ENCODE measurements at regions not wholly inside any gene's neighbourhood (a gene's known extent, or its start where the extent isn't known, plus 50 kb on each side); places are given as distances from the start of the nearest gene placed in this dataset.

DNA sequence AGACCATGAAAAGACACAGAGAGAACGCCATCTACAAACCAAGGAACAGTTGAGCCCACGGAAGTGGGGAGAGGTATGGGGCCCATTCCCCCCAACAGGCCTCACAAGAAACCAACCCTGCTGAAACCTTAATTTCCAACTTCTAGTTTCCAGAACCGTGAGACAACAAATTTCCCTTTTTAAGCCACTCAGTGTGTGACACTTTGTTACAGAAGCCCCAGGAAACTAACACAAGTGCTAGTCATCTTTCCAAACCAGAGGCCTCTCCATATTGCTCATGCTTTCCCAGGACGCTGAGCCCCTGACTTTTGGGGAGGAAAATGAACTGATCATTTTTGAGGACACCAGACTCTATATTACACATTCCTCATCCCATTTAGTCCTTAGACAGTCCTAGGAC, 186.8 kb downstream of the NUFIP1 start (continued):
- TF ChIP-seq, protein P1, sequence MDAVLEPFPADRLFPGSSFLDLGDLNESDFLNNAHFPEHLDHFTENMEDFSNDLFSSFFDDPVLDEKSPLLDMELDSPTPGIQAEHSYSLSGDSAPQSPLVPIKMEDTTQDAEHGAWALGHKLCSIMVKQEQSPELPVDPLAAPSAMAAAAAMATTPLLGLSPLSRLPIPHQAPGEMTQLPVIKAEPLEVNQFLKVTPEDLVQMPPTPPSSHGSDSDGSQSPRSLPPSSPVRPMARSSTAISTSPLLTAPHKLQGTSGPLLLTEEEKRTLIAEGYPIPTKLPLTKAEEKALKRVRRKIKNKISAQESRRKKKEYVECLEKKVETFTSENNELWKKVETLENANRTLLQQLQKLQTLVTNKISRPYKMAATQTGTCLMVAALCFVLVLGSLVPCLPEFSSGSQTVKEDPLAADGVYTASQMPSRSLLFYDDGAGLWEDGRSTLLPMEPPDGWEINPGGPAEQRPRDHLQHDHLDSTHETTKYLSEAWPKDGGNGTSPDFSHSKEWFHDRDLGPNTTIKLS (IDR thresholded peaks at IDR 0.05; ENCODE audit: borderline replicate concordance, low read depth), result no peak
- TF ChIP-seq FOXP1 (CRISPR knock-in tag; IDR thresholded peaks at IDR 0.05), result no peak
- TF ChIP-seq, protein P2, sequence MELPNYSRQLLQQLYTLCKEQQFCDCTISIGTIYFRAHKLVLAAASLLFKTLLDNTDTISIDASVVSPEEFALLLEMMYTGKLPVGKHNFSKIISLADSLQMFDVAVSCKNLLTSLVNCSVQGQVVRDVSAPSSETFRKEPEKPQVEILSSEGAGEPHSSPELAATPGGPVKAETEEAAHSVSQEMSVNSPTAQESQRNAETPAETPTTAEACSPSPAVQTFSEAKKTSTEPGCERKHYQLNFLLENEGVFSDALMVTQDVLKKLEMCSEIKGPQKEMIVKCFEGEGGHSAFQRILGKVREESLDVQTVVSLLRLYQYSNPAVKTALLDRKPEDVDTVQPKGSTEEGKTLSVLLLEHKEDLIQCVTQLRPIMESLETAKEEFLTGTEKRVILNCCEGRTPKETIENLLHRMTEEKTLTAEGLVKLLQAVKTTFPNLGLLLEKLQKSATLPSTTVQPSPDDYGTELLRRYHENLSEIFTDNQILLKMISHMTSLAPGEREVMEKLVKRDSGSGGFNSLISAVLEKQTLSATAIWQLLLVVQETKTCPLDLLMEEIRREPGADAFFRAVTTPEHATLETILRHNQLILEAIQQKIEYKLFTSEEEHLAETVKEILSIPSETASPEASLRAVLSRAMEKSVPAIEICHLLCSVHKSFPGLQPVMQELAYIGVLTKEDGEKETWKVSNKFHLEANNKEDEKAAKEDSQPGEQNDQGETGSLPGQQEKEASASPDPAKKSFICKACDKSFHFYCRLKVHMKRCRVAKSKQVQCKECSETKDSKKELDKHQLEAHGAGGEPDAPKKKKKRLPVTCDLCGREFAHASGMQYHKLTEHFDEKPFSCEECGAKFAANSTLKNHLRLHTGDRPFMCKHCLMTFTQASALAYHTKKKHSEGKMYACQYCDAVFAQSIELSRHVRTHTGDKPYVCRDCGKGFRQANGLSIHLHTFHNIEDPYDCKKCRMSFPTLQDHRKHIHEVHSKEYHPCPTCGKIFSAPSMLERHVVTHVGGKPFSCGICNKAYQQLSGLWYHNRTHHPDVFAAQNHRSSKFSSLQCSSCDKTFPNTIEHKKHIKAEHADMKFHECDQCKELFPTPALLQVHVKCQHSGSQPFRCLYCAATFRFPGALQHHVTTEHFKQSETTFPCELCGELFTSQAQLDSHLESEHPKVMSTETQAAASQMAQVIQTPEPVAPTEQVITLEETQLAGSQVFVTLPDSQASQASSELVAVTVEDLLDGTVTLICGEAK (IDR thresholded peaks at IDR 0.05), result no peak
- TF ChIP-seq, protein P2 (CRISPR knock-in tag; IDR thresholded peaks at IDR 0.05), result no peak
- TF ChIP-seq MTA2 (IDR thresholded peaks at IDR 0.05; ENCODE audit: low read depth), result no peak
- TF ChIP-seq SRF (CRISPR knock-in tag; IDR thresholded peaks at IDR 0.05), result no peak
- TF ChIP-seq RBFOX2 (IDR thresholded peaks at IDR 0.05; ENCODE audit: low read depth, low read length), result no peak
- TF ChIP-seq, protein P3, sequence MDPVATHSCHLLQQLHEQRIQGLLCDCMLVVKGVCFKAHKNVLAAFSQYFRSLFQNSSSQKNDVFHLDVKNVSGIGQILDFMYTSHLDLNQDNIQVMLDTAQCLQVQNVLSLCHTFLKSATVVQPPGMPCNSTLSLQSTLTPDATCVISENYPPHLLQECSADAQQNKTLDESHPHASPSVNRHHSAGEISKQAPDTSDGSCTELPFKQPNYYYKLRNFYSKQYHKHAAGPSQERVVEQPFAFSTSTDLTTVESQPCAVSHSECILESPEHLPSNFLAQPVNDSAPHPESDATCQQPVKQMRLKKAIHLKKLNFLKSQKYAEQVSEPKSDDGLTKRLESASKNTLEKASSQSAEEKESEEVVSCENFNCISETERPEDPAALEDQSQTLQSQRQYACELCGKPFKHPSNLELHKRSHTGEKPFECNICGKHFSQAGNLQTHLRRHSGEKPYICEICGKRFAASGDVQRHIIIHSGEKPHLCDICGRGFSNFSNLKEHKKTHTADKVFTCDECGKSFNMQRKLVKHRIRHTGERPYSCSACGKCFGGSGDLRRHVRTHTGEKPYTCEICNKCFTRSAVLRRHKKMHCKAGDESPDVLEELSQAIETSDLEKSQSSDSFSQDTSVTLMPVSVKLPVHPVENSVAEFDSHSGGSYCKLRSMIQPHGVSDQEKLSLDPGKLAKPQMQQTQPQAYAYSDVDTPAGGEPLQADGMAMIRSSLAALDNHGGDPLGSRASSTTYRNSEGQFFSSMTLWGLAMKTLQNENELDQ (CRISPR knock-in tag; IDR thresholded peaks at IDR 0.05; ENCODE audit: borderline replicate concordance), result no peak
- TF ChIP-seq GABPA (tag; conservative IDR thresholded peaks at IDR 0.05; ENCODE audit: low read depth), result no peak
- TF ChIP-seq CHCHD3 (CRISPR knock-in tag; IDR thresholded peaks at IDR 0.05), result no peak
- TF ChIP-seq, protein P4, sequence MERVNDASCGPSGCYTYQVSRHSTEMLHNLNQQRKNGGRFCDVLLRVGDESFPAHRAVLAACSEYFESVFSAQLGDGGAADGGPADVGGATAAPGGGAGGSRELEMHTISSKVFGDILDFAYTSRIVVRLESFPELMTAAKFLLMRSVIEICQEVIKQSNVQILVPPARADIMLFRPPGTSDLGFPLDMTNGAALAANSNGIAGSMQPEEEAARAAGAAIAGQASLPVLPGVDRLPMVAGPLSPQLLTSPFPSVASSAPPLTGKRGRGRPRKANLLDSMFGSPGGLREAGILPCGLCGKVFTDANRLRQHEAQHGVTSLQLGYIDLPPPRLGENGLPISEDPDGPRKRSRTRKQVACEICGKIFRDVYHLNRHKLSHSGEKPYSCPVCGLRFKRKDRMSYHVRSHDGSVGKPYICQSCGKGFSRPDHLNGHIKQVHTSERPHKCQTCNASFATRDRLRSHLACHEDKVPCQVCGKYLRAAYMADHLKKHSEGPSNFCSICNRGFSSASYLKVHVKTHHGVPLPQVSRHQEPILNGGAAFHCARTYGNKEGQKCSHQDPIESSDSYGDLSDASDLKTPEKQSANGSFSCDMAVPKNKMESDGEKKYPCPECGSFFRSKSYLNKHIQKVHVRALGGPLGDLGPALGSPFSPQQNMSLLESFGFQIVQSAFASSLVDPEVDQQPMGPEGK (CRISPR knock-in tag; IDR thresholded peaks at IDR 0.05; ENCODE audit: borderline replicate concordance), result no peak
